KMS-11 (cell line): ENCODE measurements at regions not wholly inside any gene's neighbourhood (a gene's known extent, or its start where the extent isn't known, plus 50 kb on each side); places are given as distances from the start of the nearest gene placed in this dataset.

Experiments used
- H2AFZ ChIP-seq: fragments of 200-600 bp; sonication (generic); 2 replicates; pipeline ENCODE4 v1.6.1; 2016; ENCODE audit warnings: antibody characterized with exemption, mixed run types, low read depth
- H3K27ac ChIP-seq: fragments of 200-600 bp; sonication (generic); 2 replicates; pipeline ENCODE4 v1.6.1; 2016; ENCODE audit warnings: mild to moderate bottlenecking, mixed run types
- H3K27me3 ChIP-seq: fragments of 200-600 bp; sonication (generic); 2 replicates; pipeline ENCODE4 v1.6.1; 2017; ENCODE audit warnings: mild to moderate bottlenecking, low read depth, mixed run types, moderate library complexity; ENCODE audit not compliant: insufficient read depth
- H3K36me3 ChIP-seq: fragments of 200-600 bp; sonication (generic); 2 replicates; pipeline ENCODE4 v1.6.1; 2017; ENCODE audit warnings: mild to moderate bottlenecking, mixed run types; ENCODE audit not compliant: insufficient read depth
- H3K4me1 ChIP-seq: fragments of 200-600 bp; sonication (generic); 2 replicates; pipeline ENCODE4 v1.6.1; 2016; ENCODE audit warnings: mild to moderate bottlenecking, low read depth, mixed run types; ENCODE audit not compliant: poor library complexity, severe bottlenecking
- H3K4me2 ChIP-seq: fragments of 200-600 bp; sonication (generic); 2 replicates; pipeline ENCODE4 v1.7.0; 2016; ENCODE audit warnings: mild to moderate bottlenecking, mixed run types
- H3K4me3 ChIP-seq: fragments of 200-600 bp; sonication (generic); IDR thresholded peaks from 2 replicates; pipeline ENCODE4 v1.6.1; 2017; ENCODE audit warnings: low read depth, low read length, mixed read lengths; ENCODE audit not compliant: insufficient read depth
- H3K79me2 ChIP-seq: fragments of 200-600 bp; sonication (generic); 2 replicates; pipeline ENCODE4 v1.6.1; 2016; ENCODE audit warnings: low read depth, mixed run types; ENCODE audit not compliant: insufficient read depth
- H3K9ac ChIP-seq: fragments of 200-600 bp; sonication (generic); 2 replicates; pipeline ENCODE4 v1.6.1; 2016; ENCODE audit warnings: mild to moderate bottlenecking, mixed run types
- H4K20me1 ChIP-seq: fragments of 200-600 bp; sonication (generic); 2 replicates; pipeline ENCODE4 v1.6.1; 2016; ENCODE audit warnings: mild to moderate bottlenecking, mixed run types; ENCODE audit not compliant: insufficient read depth
- TF ChIP-seq, protein P1 (sequence below): fragments of 200-600 bp; sonication (generic); conservative IDR thresholded peaks from 2 replicates; pipeline ENCODE4 v1.6.1; 2017; ENCODE audit warnings: low read depth, mild to moderate bottlenecking, antibody characterized with exemption, low read length, moderate library complexity, mixed read lengths

DNA sequence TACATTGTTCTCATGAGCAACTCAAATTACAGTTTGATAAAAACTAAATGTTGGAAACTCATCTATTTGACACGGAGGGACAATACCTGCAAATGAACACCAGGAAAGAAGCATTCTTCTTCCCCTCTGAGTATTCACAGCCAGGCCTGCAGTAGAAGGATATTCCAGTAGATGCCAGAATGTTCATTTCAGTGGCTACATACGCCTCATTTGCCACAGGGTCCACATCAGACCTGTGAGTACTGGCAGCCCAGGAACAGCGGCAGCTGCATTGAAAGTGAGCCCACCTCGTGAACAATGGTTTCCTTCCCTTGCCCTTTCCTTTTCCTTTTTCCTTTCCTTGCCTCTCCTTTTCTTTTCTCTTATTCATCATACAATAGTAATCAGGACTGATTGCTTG, 81.1 kb upstream of the NEIL3 start:
- H3K4me3 ChIP-seq = no peak overlapping the region
- H4K20me1 ChIP-seq = no peaks in the 10 kb centered on the region
- H3K27me3 ChIP-seq = no peaks in the 10 kb centered on the region
- no peaks in the 10 kb centered on the region for H3K79me2 ChIP-seq
- H3K27ac ChIP-seq = no peak overlapping the region
- peaks cover 20% of the 10 kb centered on the region for H3K4me1 ChIP-seq
- H3K4me2 ChIP-seq = no peak overlapping the region
- H2AFZ ChIP-seq = no peak overlapping the region
- H3K36me3 ChIP-seq = no peaks in the 10 kb centered on the region
- H3K9ac ChIP-seq = no peak overlapping the region
- TF ChIP-seq, protein P1, sequence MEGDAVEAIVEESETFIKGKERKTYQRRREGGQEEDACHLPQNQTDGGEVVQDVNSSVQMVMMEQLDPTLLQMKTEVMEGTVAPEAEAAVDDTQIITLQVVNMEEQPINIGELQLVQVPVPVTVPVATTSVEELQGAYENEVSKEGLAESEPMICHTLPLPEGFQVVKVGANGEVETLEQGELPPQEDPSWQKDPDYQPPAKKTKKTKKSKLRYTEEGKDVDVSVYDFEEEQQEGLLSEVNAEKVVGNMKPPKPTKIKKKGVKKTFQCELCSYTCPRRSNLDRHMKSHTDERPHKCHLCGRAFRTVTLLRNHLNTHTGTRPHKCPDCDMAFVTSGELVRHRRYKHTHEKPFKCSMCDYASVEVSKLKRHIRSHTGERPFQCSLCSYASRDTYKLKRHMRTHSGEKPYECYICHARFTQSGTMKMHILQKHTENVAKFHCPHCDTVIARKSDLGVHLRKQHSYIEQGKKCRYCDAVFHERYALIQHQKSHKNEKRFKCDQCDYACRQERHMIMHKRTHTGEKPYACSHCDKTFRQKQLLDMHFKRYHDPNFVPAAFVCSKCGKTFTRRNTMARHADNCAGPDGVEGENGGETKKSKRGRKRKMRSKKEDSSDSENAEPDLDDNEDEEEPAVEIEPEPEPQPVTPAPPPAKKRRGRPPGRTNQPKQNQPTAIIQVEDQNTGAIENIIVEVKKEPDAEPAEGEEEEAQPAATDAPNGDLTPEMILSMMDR = no peak

DNA sequence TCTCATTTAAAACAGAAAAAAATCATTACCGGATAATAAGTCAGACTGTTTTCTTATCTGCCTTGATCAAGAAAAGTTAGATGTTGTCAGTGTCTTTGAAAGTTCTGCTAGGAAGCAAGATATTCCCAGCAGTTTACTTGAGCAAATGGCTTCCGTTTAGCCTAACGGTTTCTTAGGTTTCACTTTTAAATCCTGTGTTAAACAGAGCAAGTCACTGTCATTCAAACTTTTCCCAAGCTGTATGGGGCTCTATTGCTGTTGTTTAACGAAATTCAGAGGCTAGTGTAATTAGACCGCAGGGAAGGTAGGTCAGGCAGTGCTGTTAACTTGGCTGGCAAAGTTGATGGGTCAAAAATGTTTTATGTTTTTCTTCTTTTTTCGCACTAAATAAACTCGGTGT, 80.3 kb upstream of the NEIL3 start:
- Histone ChIP-seq H3K4me2 (no peak overlapping the region), H3K4me1 (peaks cover 20% of the 10 kb centered on the region), H3K79me2 (no peaks in the 10 kb centered on the region), H3K4me3 (no peak overlapping the region), H2AFZ (no peak overlapping the region), H3K36me3 (no peaks in the 10 kb centered on the region), H3K9ac (no peak overlapping the region), H4K20me1 (no peaks in the 10 kb centered on the region), H3K27me3 (no peaks in the 10 kb centered on the region), H3K27ac (no peak overlapping the region)
- TF ChIP-seq, protein P1 = no peak

DNA sequence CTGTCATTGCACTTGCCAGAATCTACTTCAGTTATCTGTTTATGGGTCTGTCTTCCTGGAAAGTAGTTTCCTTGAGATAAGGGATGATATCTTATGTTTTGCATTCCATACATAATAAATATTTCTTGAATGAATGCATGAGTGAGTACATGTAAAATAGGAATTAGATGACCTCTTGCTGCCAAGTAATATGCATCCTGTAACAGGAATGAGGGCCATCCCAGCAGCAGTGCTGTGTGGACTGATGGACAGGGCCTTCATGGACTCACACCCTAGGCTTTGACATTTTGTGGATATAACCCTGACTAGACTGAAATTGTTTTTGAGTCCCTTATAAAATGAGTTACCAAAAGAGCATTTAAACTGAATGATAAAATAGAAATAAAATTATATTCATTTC, 77.2 kb upstream of the NEIL3 start:
- H3K36me3 ChIP-seq = no peaks in the 10 kb centered on the region
- H3K4me3 ChIP-seq = no peak overlapping the region
- no peaks in the 10 kb centered on the region for H4K20me1 ChIP-seq
- H3K27ac ChIP-seq = no peak overlapping the region
- no peak overlapping the region for H2AFZ ChIP-seq
- H3K79me2 ChIP-seq = no peaks in the 10 kb centered on the region
- H3K27me3 ChIP-seq = no peaks in the 10 kb centered on the region
- H3K4me1 ChIP-seq = no peaks in the 10 kb centered on the region
- TF ChIP-seq, protein P1 = no peak
- H3K4me2 ChIP-seq = no peak overlapping the region
- no peak overlapping the region for H3K9ac ChIP-seq

DNA sequence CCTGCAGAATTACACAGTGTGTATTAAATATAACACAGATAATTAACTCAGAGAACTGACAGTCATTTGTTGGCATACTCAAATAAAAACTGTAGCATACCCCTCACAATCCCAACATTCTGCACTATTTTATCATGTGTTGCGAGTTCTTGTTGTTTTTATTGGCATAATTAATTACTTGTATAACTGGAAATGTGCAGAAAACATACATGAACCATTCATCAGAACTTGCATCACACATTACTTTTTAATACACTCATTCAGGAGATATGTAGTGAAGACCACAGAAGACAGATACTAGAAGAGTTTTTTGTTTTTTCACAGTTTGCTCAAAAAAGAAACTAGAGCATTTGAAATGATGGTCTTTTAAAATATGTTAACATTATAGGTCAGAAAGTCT, 74.6 kb upstream of the NEIL3 start:
- Histone ChIP-seq H3K4me2 (no peak overlapping the region), H3K9ac (no peak overlapping the region), H3K27me3 (no peaks in the 10 kb centered on the region), H2AFZ (no peak overlapping the region), H3K79me2 (no peaks in the 10 kb centered on the region), H3K27ac (no peak overlapping the region), H3K4me3 (no peak overlapping the region), H3K4me1 (no peaks in the 10 kb centered on the region), H3K36me3 (no peaks in the 10 kb centered on the region), H4K20me1 (no peaks in the 10 kb centered on the region)
- TF ChIP-seq, protein P1 = no peak

DNA sequence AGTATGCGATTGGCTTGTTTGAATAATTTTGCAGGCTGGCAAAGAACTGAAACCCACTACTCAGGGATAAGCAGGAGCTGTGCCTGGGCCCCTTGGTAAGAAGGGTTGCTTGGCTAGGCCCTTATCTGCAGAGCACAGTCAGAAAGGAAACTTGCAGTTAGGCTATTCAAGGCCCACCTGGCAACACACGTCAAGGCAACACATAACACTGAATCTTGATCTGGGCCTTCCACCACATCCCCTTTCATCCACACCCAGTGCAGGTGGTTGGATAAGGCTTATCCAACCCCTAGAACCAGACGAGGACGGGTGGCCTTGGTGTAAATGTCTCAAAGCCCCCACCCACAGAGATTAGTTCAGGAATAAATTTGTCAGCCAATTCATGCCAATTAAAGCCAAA, 72.8 kb upstream of the NEIL3 start:
- Histone ChIP-seq H3K27ac (no peak overlapping the region), H3K36me3 (no peaks in the 10 kb centered on the region), H3K4me2 (no peak overlapping the region), H3K4me3 (no peak overlapping the region), H3K27me3 (no peaks in the 10 kb centered on the region), H4K20me1 (no peaks in the 10 kb centered on the region), H3K79me2 (no peaks in the 10 kb centered on the region), H2AFZ (no peak overlapping the region), H3K9ac (no peak overlapping the region), H3K4me1 (no peaks in the 10 kb centered on the region)
- TF ChIP-seq, protein P1 = no peak
